Stimulated activated CD4-positive, alpha-beta T cell treated with anti-CD3 and anti-CD28 coated beads, Interleukin-12 subunit alpha, Interleukin-12 subunit beta, amount 100 ng/mL, for 48 hours (primary cell): ENCODE measurements at regions not wholly inside any gene's neighbourhood (a gene's known extent, or its start where the extent isn't known, plus 50 kb on each side); places are given as distances from the start of the nearest gene placed in this dataset.

ENCODE experiments used
- DNase-seq, 3 donors: peaks; one replicate each; pipeline ENCODE4 v3.0.0-alpha.2; 2020; ENCODE audit warnings: low read depth in 2 of 3, low spot score in 1 of 3

- DNase-seq: no peak
Measured at GRCh38 chr2:150167711-150168110, 319.8 kb downstream of the RND3 start.

- no peak for DNase-seq
Measured at GRCh38 chr2:150166313-150167051, 321.0 kb downstream of the RND3 start.

GRCh38 chr2:150165988-150166312, 321.5 kb downstream of the RND3 start:
- no peak for DNase-seq

- DNase-seq: no peak
Measured at GRCh38 chr2:150165442-150165841, 322.0 kb downstream of the RND3 start.

GRCh38 chr2:150162241-150162942, 325.1 kb downstream of the RND3 start:
- no peak for DNase-seq

- DNase-seq: no peak
Measured at GRCh38 chr2:150160058-150160457, 327.4 kb downstream of the RND3 start.

- DNase-seq: no peak
Measured at GRCh38 chr2:150159300-150159699, 328.2 kb downstream of the RND3 start.

- DNase-seq: no peak
Measured at GRCh38 chr2:150156876-150157275, 330.6 kb downstream of the RND3 start.

GRCh38 chr2:150156415-150156814, 331.1 kb downstream of the RND3 start:
- DNase-seq: no peak

GRCh38 chr2:150154308-150154797, 333.1 kb downstream of the RND3 start:
- no peak for DNase-seq

- no peak for DNase-seq
Measured at GRCh38 chr2:150153646-150154307, 333.7 kb downstream of the RND3 start.

- DNase-seq: no peak
Measured at GRCh38 chr2:150152230-150152629, 335.2 kb downstream of the RND3 start.

GRCh38 chr2:150150144-150150543, 337.3 kb downstream of the RND3 start:
- DNase-seq: no peak

- DNase-seq: no peak
Measured at GRCh38 chr2:150147889-150148683, 339.4 kb downstream of the RND3 start.

- DNase-seq: no peak
Measured at GRCh38 chr2:150146879-150147278, 340.6 kb downstream of the RND3 start.

GRCh38 chr2:150145299-150145692, 342.2 kb downstream of the RND3 start:
- DNase-seq: no peak

- DNase-seq: no peak
Measured at GRCh38 chr2:150144546-150145298, 342.7 kb downstream of the RND3 start.

- DNase-seq: no peak
Measured at GRCh38 chr2:150143087-150143536, 344.4 kb downstream of the RND3 start.

GRCh38 chr2:150142561-150142960, 344.9 kb downstream of the RND3 start:
- DNase-seq: no peak

- DNase-seq: no peak
Measured at GRCh38 chr2:150141226-150142001, 346.1 kb downstream of the RND3 start.
